Activated naive CD4-positive, alpha-beta T cell treated with anti-CD3 and anti-CD28 coated beads, Interleukin-2, amount 50 U/mL, for 24 hours (primary cell): ENCODE measurements at regions not wholly inside any gene's neighbourhood (a gene's known extent, or its start where the extent isn't known, plus 50 kb on each side); places are given as distances from the start of the nearest gene placed in this dataset.

Source experiments
- H3K27ac Mint-ChIP-seq: one replicate; pipeline ENCODE4 v1.8.0; 2021; ENCODE audit warnings: mild to moderate bottlenecking, mixed read lengths
- H3K27me3 Mint-ChIP-seq: one replicate; pipeline ENCODE4 v1.8.0; 2021; ENCODE audit warnings: mixed read lengths
- H3K36me3 Mint-ChIP-seq: one replicate; pipeline ENCODE4 v1.8.0; 2021; ENCODE audit warnings: mixed read lengths
- H3K4me1 Mint-ChIP-seq: one replicate; pipeline ENCODE4 v1.8.0; 2021; ENCODE audit warnings: mixed read lengths
- H3K4me3 Mint-ChIP-seq: one replicate; pipeline ENCODE4 v1.8.0; 2021; ENCODE audit warnings: mild to moderate bottlenecking, mixed read lengths
- H3K9me3 Mint-ChIP-seq: one replicate; pipeline ENCODE4 v1.8.0; 2021; ENCODE audit warnings: mixed read lengths

DNA sequence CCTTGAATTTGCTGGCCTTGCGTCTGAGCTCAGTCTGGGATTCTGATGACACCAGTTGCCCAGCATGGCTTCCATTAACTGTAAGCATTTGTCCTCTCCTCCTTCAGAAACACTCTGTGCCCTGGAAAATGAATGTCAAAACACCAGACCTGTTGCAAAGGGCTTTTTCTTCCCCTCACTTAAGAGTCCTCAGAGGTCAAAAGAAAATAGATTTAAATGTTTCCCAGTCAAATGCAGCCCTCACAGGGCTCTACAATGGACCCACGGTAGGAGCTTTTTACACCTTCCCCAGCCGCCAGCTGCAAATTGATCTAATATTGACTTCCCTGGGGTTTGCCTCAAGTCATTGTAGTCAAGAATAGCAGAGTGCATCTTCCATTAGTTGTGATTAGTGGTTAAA is 332.2 kb downstream of the INSC start:
- Mint-ChIP-seq H3K4me3 (no peak overlapping the region), H3K4me1 (no peaks in the 10 kb centered on the region), H3K27me3 (no peaks in the 10 kb centered on the region), H3K27ac (no peak overlapping the region), H3K9me3 (no peaks in the 10 kb centered on the region), H3K36me3 (no peaks in the 10 kb centered on the region)

- Mint-ChIP-seq H3K4me3 (no peak overlapping the region), H3K4me1 (no peaks in the 10 kb centered on the region), H3K27ac (no peak overlapping the region), H3K9me3 (peaks cover 4% of the 10 kb centered on the region), H3K36me3 (peaks cover 1% of the 10 kb centered on the region), H3K27me3 (no peaks in the 10 kb centered on the region)
These were observed 337.0 kb downstream of the INSC start for GRCh38 chr11:15451713-15452112.

GRCh38 chr11:15453211-15453765 is 338.6 kb downstream of the INSC start:
- Mint-ChIP-seq H3K27me3 (no peaks in the 10 kb centered on the region), H3K27ac (no peak overlapping the region), H3K36me3 (peaks cover 1% of the 10 kb centered on the region), H3K4me1 (no peaks in the 10 kb centered on the region), H3K4me3 (no peak overlapping the region), H3K9me3 (peaks cover 4% of the 10 kb centered on the region)

GRCh38 chr11:15468466-15468865 is 353.7 kb downstream of the INSC start:
- H3K27ac Mint-ChIP-seq = no peak overlapping the region
- H3K4me1 Mint-ChIP-seq = no peaks in the 10 kb centered on the region
- H3K27me3 Mint-ChIP-seq = peaks cover 7% of the 10 kb centered on the region
- H3K9me3 Mint-ChIP-seq = no peaks in the 10 kb centered on the region
- no peaks in the 10 kb centered on the region for H3K36me3 Mint-ChIP-seq
- no peak overlapping the region for H3K4me3 Mint-ChIP-seq

GRCh38 chr11:15471048-15471894 is 356.5 kb downstream of the INSC start:
- peaks cover 4% of the 10 kb centered on the region for H3K27me3 Mint-ChIP-seq
- H3K9me3 Mint-ChIP-seq = no peaks in the 10 kb centered on the region
- no peaks in the 10 kb centered on the region for H3K4me1 Mint-ChIP-seq
- no peak overlapping the region for H3K27ac Mint-ChIP-seq
- H3K4me3 Mint-ChIP-seq = no peak overlapping the region
- H3K36me3 Mint-ChIP-seq = no peaks in the 10 kb centered on the region

- Mint-ChIP-seq H3K4me3 (no peak overlapping the region), H3K4me1 (no peaks in the 10 kb centered on the region), H3K9me3 (no peaks in the 10 kb centered on the region)
These were observed 357.4 kb downstream of the INSC start for GRCh38 chr11:15471895-15472799.

GRCh38 chr11:15473954-15474837 is 359.5 kb downstream of the INSC start:
- Mint-ChIP-seq H3K36me3 (no peaks in the 10 kb centered on the region), H3K27ac (no peak overlapping the region), H3K27me3 (peaks cover 1% of the 10 kb centered on the region), H3K9me3 (no peaks in the 10 kb centered on the region), H3K4me3 (no peak overlapping the region), H3K4me1 (no peaks in the 10 kb centered on the region)

More at GRCh38 chr11:15471895-15472799, 357.4 kb downstream of the INSC start:
- Mint-ChIP-seq H3K36me3 (no peaks in the 10 kb centered on the region), H3K27me3 (peaks cover 1% of the 10 kb centered on the region), H3K27ac (no peak overlapping the region)

DNA sequence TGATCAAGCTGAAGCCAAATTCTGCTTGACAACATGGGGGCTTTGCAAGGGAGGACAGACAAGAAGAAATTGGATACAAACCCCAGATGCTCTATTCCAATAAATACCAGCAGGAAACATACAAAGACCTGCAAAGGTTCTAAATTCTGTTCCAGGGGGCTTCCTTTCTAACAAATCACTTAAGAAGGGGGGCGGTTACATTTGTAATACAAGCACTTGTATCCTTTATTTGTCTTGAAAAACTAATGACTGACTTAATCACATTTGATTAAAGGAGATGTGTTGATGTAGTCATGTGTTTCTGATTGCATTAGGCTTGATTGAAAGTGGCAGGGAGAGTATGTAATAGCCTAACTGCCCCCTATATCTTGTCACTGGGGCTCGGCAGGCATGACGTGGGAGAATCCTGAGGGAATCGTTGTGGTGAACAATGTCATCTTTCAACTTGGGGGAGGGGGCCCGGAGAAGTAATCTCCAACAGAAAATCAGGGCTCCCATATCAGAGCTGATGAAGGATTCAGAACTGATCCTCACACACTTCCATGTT is 361.7 kb downstream of the INSC start:
- H3K27ac Mint-ChIP-seq = no peak overlapping the region

DNA sequence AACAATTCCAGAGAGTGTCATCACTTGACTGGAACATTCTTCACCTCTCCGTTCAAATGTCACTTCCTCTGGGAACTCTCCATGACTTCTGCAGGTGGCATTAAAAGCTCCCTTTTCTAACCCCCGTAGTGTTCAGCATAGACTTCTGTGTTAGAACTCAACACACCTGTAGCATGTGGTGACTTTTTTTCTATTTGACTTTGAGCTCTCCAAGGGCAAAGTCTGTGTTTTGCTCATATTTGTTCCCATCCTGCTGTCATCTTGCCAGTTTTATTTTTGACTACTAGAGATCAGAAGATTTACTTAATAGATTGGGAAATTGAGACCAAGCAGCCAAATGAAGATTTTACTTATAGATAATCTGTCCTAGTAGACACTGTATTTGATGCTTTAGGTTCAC is 367.1 kb downstream of the INSC start:
- Mint-ChIP-seq H3K36me3 (no peaks in the 10 kb centered on the region), H3K9me3 (no peaks in the 10 kb centered on the region), H3K4me1 (no peaks in the 10 kb centered on the region), H3K4me3 (no peak overlapping the region), H3K27ac (no peak overlapping the region), H3K27me3 (no peaks in the 10 kb centered on the region)

More for the DNA sequence above, 361.7 kb downstream of the INSC start:
- Mint-ChIP-seq H3K27me3 (peaks cover 1% of the 10 kb centered on the region), H3K36me3 (no peaks in the 10 kb centered on the region), H3K4me3 (no peak overlapping the region), H3K9me3 (no peaks in the 10 kb centered on the region), H3K4me1 (no peaks in the 10 kb centered on the region)

- Mint-ChIP-seq H3K4me1 (no peaks in the 10 kb centered on the region), H3K27ac (no peak overlapping the region), H3K36me3 (no peaks in the 10 kb centered on the region), H3K27me3 (no peaks in the 10 kb centered on the region), H3K4me3 (no peak overlapping the region), H3K9me3 (no peaks in the 10 kb centered on the region)
These were observed 368.5 kb downstream of the INSC start for GRCh38 chr11:15483205-15483604.

GRCh38 chr11:15484398-15484797 is 369.7 kb downstream of the INSC start:
- no peaks in the 10 kb centered on the region for H3K27me3 Mint-ChIP-seq
- no peaks in the 10 kb centered on the region for H3K4me1 Mint-ChIP-seq
- H3K4me3 Mint-ChIP-seq = no peak overlapping the region
- no peak overlapping the region for H3K27ac Mint-ChIP-seq
- no peaks in the 10 kb centered on the region for H3K36me3 Mint-ChIP-seq
- no peaks in the 10 kb centered on the region for H3K9me3 Mint-ChIP-seq

- Mint-ChIP-seq H3K36me3 (no peaks in the 10 kb centered on the region), H3K4me3 (no peak overlapping the region), H3K4me1 (no peaks in the 10 kb centered on the region), H3K27ac (no peak overlapping the region), H3K27me3 (no peaks in the 10 kb centered on the region), H3K9me3 (no peaks in the 10 kb centered on the region)
These were observed 370.7 kb downstream of the INSC start for GRCh38 chr11:15485432-15485831.

DNA sequence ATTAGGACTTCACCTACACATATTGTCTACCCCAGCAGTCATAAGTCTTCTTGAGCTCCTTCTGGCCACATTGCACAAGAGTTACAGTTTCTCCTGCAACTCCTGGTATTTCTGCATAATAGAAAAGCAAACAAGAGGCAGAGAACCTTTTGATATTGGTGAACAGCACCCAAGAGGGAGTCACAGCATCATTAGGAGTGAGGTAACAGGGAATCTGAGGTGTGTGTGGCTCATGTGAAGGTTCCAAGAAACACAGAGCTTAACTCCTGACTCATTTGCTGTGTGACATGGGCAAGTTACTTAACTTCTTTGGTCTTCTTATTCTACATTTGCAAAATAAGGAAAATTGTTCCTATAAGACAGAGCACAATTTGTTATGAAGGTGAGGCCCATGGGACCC is 374.6 kb downstream of the INSC start:
- Mint-ChIP-seq H3K4me1 (no peaks in the 10 kb centered on the region), H3K4me3 (no peak overlapping the region), H3K27me3 (no peaks in the 10 kb centered on the region), H3K36me3 (no peaks in the 10 kb centered on the region), H3K27ac (no peak overlapping the region), H3K9me3 (no peaks in the 10 kb centered on the region)

GRCh38 chr11:15490535-15490934 is 375.8 kb downstream of the INSC start:
- H3K27me3 Mint-ChIP-seq = no peaks in the 10 kb centered on the region
- no peaks in the 10 kb centered on the region for H3K9me3 Mint-ChIP-seq
- no peaks in the 10 kb centered on the region for H3K4me1 Mint-ChIP-seq
- no peak overlapping the region for H3K4me3 Mint-ChIP-seq
- no peaks in the 10 kb centered on the region for H3K36me3 Mint-ChIP-seq
- no peak overlapping the region for H3K27ac Mint-ChIP-seq

DNA sequence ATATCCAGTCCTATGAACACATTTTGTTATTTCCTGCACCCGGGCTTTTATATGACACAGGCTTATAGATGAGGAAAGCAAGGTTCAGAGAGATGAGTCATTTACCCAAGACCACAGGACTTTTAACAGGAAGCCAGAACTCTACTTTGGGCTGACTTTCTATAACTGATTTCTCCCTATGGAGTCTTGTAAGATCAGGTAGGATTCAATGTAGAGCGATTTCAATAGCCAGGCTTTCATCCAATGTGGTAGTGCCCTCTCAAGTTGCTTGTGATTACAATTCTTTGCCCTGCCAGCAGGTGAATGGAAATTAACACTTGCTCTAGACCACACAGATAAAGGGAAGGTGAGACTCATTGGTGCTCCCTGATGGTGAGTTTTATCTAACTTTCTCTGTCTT is 378.3 kb downstream of the INSC start:
- no peaks in the 10 kb centered on the region for H3K4me1 Mint-ChIP-seq
- no peak overlapping the region for H3K4me3 Mint-ChIP-seq
- no peaks in the 10 kb centered on the region for H3K9me3 Mint-ChIP-seq
- no peaks in the 10 kb centered on the region for H3K36me3 Mint-ChIP-seq
- no peak overlapping the region for H3K27ac Mint-ChIP-seq
- H3K27me3 Mint-ChIP-seq = no peaks in the 10 kb centered on the region
